ENCODE measurements at regions not wholly inside any gene's neighbourhood (a gene's known extent, or its start where the extent isn't known, plus 50 kb on each side); places are given as distances from the start of the nearest gene placed in this dataset.
A peak's percentile ranks its signal among the peaks of the same experiment; 100 is the strongest.

GRCh38 chr21:27831816-27832569 lies 865.1 kb upstream of the ADAMTS5 start:
- DNase-seq, result no peak

- no peak for DNase-seq
These were observed 864.3 kb upstream of the ADAMTS5 start for GRCh38 chr21:27831177-27831576.

- no peak for DNase-seq
These were observed 861.1 kb upstream of the ADAMTS5 start for GRCh38 chr21:27827972-27828371.

GRCh38 chr21:27825035-27825434 lies 858.1 kb upstream of the ADAMTS5 start:
- no peak for DNase-seq

- no peak for DNase-seq
These were observed 856.8 kb upstream of the ADAMTS5 start for GRCh38 chr21:27823652-27824201.

- DNase-seq, result no peak
These were observed 853.5 kb upstream of the ADAMTS5 start for GRCh38 chr21:27820342-27820741.

- DNase-seq, result no peak
These were observed 852.4 kb upstream of the ADAMTS5 start for GRCh38 chr21:27819299-27819698.

- no peak for DNase-seq
These were observed 852.0 kb upstream of the ADAMTS5 start for GRCh38 chr21:27818847-27819246.

- DNase-seq, result no peak
These were observed 851.2 kb upstream of the ADAMTS5 start for GRCh38 chr21:27817902-27818623.

- no peak for DNase-seq
These were observed 850.2 kb upstream of the ADAMTS5 start for GRCh38 chr21:27817074-27817473.

- DNase-seq, result no peak
These were observed 849.4 kb upstream of the ADAMTS5 start for GRCh38 chr21:27816301-27816700.

- DNase-seq, result no peak
These were observed 847.3 kb upstream of the ADAMTS5 start for GRCh38 chr21:27814226-27814625.

- no peak for DNase-seq
These were observed 846.9 kb upstream of the ADAMTS5 start for GRCh38 chr21:27813750-27814149.

GRCh38 chr21:27813344-27813743 lies 846.5 kb upstream of the ADAMTS5 start:
- no peak for DNase-seq

- no peak for DNase-seq
These were observed 845.4 kb upstream of the ADAMTS5 start for GRCh38 chr21:27812279-27812678.

GRCh38 chr21:27808923-27809322 lies 842.0 kb upstream of the ADAMTS5 start:
- no peak for DNase-seq

GRCh38 chr21:27807596-27807995 lies 840.7 kb upstream of the ADAMTS5 start:
- no peak for DNase-seq

- no peak for DNase-seq
These were observed 839.4 kb upstream of the ADAMTS5 start for GRCh38 chr21:27806281-27806680.

GRCh38 chr21:27805696-27806095 lies 838.8 kb upstream of the ADAMTS5 start:
- no peak for DNase-seq

- DNase-seq, result no peak
These were observed 837.6 kb upstream of the ADAMTS5 start for GRCh38 chr21:27804515-27804914.

GRCh38 chr21:27803571-27803970 lies 836.7 kb upstream of the ADAMTS5 start:
- no peak for DNase-seq

- DNase-seq, result peak in 1 of 2 donors; percentile 5
These were observed 836.1 kb upstream of the ADAMTS5 start for GRCh38 chr21:27802816-27803475.

- no peak for DNase-seq
These were observed 833.0 kb upstream of the ADAMTS5 start for GRCh38 chr21:27799861-27800260.

- no peak for DNase-seq
These were observed 829.2 kb upstream of the ADAMTS5 start for GRCh38 chr21:27796106-27796505.
